ENCODE measurements at regions not wholly inside any gene's neighbourhood (a gene's known extent, or its start where the extent isn't known, plus 50 kb on each side); places are given as distances from the start of the nearest gene placed in this dataset.

DNA sequence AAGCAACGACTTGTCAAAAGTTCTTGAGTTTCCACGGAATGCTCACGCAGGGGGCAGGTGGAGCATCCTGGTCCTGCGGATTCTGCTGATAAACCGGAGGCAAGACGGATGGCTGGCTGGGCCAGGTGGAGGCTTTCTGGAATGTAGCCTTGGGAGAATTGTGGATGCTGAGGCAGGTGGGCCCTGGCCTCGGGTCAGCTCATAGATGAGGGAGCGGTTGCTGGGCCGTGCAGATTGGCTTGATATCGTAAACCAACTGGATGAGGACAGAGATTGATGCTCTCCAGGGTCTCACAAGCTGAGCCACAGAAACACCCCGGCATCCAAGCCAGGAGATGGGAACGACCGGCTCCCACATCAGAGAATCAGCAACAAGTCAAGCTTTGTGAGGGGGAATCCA, 50.0 kb upstream of the TFRC start:
- Histone ChIP-seq H3K9me3 (no peaks in the 10 kb centered on the region), H3K36me3 (no peaks in the 10 kb centered on the region), H3K27ac (no peak overlapping the region), H3K4me3 (replicated peaks in 1 of 3) (no peak overlapping the region), H3K4me1 (no peaks in the 10 kb centered on the region), H3K27me3 (no peaks in the 10 kb centered on the region)
- intact Hi-C loops (cut with DNase I): no loop called here
- TF ChIP-seq CTCF (IDR thresholded peaks at IDR 0.05): no peak
- TF ChIP-seq POLR2A (IDR thresholded peaks at IDR 0.05): no peak
- DNase-seq: no peak
- 88% methylated on average over 13 of the region's 13 CpGs for WGBS, 2 donors

Data from thyroid gland (tissue), 4 donors.